ENCODE measurements at regions not wholly inside any gene's neighbourhood (a gene's known extent, or its start where the extent isn't known, plus 50 kb on each side); places are given as distances from the start of the nearest gene placed in this dataset.
A peak's percentile ranks its signal among the peaks of the same experiment; 100 is the strongest.
"Not testable (repeated sequence)": the region's sequence is repeated elsewhere in the genome, so short reads cannot be mapped to it uniquely, and the experiment has no call there.

DNA sequence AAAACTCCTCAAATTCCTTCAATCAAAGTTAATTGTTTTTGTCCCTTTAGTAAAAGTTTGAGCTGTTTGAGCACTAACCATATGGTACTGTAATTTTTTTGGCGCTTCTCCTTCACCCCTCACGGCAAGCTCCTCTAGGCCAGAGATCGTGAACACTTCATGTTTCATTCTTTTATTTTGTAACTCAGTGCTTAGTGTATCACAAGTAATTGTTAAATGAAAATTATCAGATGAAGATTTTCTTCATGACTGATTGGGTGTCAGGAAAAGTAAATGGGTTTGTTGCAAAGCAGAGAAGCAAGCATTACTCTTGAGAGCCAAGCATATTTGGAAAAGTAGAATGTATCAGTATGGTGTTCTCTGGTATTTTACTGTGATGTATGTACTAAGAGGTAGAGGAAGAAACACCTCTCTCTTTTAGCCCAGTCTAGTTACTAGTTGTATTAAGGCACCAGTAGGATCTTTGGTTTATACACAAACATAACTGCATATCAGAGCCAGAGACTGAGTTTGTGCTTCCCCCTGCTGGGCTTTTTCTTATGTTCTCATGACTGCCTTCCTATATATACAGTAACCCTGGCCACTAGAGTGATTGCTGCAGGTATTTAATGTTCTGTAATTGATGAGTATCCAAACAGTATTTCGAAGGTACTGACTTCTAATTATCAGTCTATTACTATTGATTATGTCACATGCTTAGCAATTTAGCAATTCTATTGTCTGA, 202.3 kb upstream of the KLHL1 start:
- DNase-seq (ENCODE audit: low read depth, low spot score): no peak

- DNase-seq (ENCODE audit: low read depth, low spot score): no peak
Measured at GRCh38 chr13:70297189-70297616, 189.0 kb upstream of the KLHL1 start.

GRCh38 chr13:70284371-70284770, 176.1 kb upstream of the KLHL1 start:
- no peak for DNase-seq (ENCODE audit: low read depth, low spot score)

- no peak for DNase-seq (ENCODE audit: low read depth, low spot score)
Measured at GRCh38 chr13:70275841-70276240, 167.6 kb upstream of the KLHL1 start.

DNA sequence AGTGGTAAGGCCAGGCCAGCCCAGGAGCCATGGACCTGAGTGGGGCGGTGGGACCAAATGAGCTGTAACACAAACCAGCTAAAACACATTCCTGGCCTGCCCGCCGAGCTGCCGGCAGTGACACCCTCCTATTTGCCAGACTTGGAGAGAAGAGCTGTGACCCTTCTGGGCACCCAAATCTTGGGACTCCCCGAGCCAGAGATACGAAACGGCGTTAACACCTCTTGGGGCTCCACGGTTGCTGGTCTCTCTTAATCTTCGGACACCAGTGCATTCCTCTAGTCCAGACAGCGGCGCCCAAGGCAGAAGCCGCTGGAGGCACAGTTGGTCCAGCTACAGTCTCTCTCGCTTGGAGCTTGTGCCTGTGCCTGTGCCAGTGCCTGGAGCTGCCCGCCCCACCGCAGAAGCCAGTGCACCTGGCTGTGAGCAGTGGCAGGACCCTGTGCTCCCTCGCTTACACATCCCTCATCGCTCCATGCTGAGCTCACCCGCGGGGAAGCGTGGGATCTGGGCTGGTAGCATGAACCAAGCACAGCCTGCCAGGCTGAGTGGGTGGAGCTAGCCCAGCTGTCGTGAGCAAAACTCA, 147.2 kb upstream of the KLHL1 start:
- DNase-seq (ENCODE audit: low read depth, low spot score): no peak

DNA sequence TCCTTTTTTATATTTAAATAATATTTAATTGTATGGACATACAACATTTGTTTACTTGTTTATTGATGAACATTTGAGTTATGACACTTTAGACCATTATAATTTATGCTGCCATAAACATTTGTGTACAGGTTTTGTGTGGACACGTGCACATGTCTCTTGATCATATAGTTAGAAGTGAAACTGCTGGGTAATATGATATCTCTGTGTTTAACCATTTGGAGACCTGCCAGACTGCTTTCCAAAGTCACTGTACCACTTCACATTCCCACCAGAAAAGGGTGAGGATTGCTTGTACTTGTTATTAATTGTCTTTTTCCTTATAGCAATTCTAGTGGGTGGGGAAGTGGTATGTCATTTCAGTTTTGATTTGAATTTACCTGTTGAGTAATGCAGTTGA, 145.6 kb upstream of the KLHL1 start:
- DNase-seq (ENCODE audit: low read depth, low spot score): no peak

- no peak for DNase-seq (ENCODE audit: low read depth, low spot score)
Measured at GRCh38 chr13:70253411-70253810, 145.2 kb upstream of the KLHL1 start.

DNA sequence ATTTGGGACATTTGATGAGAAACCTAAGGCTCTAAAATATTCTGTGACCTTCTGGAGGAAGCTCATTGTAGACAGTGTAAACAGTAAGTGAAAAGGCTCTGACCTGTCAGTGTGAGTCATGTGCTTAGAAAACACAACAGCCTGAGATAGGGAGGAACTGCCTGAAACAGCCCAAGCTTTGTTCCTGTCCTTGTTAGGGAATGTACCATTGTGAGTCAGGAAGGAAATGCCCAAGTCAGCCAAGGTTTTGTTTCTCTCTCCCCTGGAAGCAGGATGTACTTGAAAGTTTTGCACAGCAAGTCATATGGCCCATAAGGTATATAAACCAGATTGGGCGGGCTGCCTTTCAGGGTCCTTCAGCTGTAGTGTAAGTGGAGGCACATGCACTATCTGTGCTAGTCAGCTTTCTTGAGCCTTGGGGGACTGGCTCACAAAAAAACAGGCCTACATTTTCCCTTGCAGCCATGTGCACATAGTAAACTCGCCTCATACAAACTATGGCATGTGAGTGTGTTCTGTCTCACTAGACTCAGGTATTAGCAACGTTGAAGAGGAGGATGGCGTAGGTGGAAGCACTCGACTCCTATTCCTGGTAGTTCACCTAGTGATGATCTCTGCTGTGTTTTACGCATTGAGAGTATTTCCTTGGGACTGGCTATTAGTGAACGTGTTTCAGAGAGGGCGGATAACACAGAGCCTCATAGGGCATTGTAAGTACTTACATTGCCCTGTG, 141.2 kb upstream of the KLHL1 start:
- DNase-seq (ENCODE audit: low read depth, low spot score): peak; percentile 72

- DNase-seq (ENCODE audit: low read depth, low spot score): no peak
Measured at GRCh38 chr13:70237131-70237530, 128.9 kb upstream of the KLHL1 start.

DNA sequence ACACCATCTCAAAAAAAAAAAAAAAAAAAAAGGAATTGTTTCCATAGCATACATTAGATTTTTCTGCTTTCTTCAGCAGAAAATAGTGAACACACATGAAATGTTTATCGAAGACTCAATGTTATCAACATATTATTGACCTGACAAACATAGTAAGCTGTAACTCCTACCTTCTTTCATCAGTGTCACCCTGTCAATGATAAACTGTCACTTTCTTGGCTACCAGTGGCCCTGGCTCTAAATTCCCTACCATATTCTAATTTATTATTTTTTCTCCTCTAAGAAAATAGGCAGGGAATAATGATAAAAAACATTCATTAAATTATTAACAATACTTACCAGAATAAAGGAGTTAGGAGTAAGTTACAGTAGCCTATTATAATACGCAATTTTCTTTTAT, 127.3 kb upstream of the KLHL1 start:
- no peak for DNase-seq (ENCODE audit: low read depth, low spot score)

DNA sequence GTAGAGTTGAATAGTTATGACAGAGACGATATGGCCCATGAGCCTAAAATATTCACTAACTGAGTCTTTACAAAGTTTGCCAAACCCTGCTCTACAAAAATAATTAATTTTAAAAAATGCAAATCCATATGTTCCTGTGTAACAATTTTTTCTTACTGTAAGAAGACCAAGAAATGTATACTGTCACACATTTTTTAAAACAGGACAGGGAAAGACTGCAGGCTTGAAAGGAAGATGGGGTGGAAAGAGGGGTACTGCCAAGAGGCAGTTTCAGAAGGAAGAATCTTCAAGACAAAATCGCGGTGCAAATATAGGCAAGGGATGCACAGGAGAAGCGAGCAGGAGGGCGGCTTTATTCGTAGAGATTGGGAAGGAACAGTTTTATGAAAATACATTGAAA, 115.7 kb upstream of the KLHL1 start:
- no peak for DNase-seq (ENCODE audit: low read depth, low spot score)

GRCh38 chr13:70222926-70223325, 114.7 kb upstream of the KLHL1 start:
- no peak for DNase-seq (ENCODE audit: low read depth, low spot score)

DNA sequence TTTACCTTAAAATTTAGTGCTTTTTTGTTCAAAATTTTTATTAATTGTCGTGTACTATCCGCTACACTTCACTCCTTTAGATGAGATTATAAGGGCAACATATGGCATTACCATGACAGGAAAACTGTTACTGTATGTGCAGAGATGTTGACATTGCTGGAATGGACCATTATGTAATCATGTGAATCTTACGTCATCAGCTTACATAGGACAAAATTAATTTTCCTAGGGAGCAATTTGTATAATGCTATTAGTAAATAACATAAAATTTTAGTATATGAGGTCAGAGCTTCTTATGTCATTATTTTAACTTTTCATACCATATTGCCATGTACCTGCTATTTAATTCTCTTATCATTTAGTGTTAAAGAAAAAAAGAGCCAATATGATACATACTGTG, 110.4 kb upstream of the KLHL1 start:
- DNase-seq (ENCODE audit: low read depth, low spot score): no peak

GRCh38 chr13:70208968-70209367, 100.7 kb upstream of the KLHL1 start:
- DNase-seq (ENCODE audit: low read depth, low spot score): not testable (repeated sequence)

DNA sequence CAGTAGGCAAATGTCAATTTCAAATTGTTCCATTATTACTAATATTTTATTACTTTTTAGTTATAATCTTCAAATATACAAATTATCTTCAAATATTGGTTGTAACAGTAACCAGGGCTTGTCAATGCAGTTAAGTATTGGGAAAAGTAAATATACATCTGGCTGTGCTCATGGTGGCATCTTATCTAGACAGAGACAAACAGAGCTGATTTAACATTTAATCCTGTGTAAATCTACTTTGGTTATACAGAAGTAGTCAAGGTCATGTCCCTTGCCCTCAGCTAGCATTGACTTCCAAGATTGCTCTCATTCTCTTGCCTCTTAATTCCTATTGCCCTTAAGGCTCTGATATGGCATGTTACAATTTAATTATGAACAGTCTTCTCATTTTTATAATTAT, 98.4 kb upstream of the KLHL1 start:
- no peak for DNase-seq (ENCODE audit: low read depth, low spot score)

DNA sequence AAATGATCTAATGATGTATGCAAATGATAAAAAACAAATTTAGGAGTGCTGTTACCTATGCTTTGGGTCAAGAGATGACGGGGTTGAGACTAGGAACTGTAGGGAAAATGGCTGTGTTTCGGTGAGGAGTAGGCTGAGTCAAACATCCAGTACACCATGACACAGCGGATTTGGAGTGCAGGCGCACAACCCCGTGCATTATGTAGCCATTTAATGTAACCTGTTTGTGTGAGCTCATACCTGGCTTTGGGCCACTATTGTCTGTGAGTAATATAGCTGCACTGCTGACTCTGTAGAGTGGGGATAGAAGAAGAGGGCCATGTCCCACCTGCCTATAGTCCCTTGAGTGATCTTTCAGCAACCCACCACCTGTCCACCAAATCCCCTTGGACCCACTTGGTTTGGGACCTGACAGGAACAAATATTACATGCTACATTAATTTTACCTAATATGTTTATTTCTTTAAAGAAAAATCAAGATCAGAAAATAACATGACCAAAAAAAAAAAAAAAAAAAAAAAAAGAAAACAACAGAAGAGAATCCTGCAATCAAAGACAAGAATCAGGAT, 95.5 kb upstream of the KLHL1 start:
- peak; percentile 15 for DNase-seq (ENCODE audit: low read depth, low spot score)

DNA sequence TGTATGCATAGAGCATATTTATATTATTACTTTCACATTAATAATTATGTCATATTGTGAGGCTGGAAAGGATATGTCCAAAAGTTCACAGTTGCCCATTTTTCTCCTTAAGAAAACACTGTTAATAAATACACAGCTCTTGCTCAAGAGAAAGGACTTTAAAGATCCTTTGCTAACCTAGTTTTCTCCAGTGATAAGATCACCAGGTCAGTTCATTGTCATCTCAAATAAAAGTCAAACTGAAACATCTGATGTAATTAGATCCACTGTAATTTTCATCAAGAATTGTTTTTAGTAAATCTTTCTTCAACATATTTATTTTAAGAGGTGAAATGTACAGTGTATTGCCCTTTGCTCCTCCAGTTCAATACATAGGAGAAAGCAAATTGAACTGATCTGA, 82.8 kb upstream of the KLHL1 start:
- no peak for DNase-seq (ENCODE audit: low read depth, low spot score)

GRCh38 chr13:70189981-70190380, 81.7 kb upstream of the KLHL1 start:
- no peak for DNase-seq (ENCODE audit: low read depth, low spot score)

DNA sequence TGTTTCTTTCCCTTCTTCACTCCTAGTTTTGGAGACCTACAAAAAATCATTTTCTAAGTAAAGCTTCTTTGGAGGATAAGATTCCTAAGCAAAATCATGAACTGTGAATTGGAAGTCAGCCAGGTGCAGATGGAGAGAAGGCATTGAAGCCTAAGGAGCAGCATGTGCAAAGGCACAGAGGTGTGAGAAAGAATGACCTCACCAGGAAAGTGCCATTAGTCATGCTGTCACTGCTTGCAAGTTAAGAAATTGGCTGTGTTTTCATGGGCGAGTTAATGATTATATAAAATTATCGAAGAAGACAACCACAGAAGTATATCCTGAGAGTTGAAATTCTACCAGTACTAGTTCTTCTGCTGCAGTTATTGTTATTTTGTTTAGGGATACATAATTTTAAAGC, 80.3 kb upstream of the KLHL1 start:
- DNase-seq (ENCODE audit: low read depth, low spot score): no peak

GRCh38 chr13:70183041-70183440, 74.8 kb upstream of the KLHL1 start:
- DNase-seq (ENCODE audit: low read depth, low spot score): no peak

Data from iPS DF 19.7 (cell line).